ENCODE measurements at regions not wholly inside any gene's neighbourhood (a gene's known extent, or its start where the extent isn't known, plus 50 kb on each side); places are given as distances from the start of the nearest gene placed in this dataset.
"Not testable (repeated sequence)": the region's sequence is repeated elsewhere in the genome, so short reads cannot be mapped to it uniquely, and the experiment has no call there.

GRCh38 chr12:92061061-92061460 lies 84.6 kb downstream of the BTG1 start:
- no peak for DNase-seq (ENCODE audit: low read depth)

- DNase-seq (ENCODE audit: low read depth) = no peak
Observed at GRCh38 chr12:92059960-92060359, 85.7 kb downstream of the BTG1 start.

GRCh38 chr12:92058664-92059063 lies 87.0 kb downstream of the BTG1 start:
- DNase-seq (ENCODE audit: low read depth) = no peak

- DNase-seq (ENCODE audit: low read depth) = not testable (repeated sequence)
Observed at GRCh38 chr12:92056756-92057155, 88.9 kb downstream of the BTG1 start.

- no peak for DNase-seq (ENCODE audit: low read depth)
Observed at GRCh38 chr12:92056290-92056689, 89.4 kb downstream of the BTG1 start.

GRCh38 chr12:92055877-92056276 lies 89.8 kb downstream of the BTG1 start:
- DNase-seq (ENCODE audit: low read depth) = peak; percentile 15

GRCh38 chr12:92051441-92051840 lies 94.2 kb downstream of the BTG1 start:
- DNase-seq (ENCODE audit: low read depth) = no peak

GRCh38 chr12:92049403-92049802 lies 96.2 kb downstream of the BTG1 start:
- no peak for DNase-seq (ENCODE audit: low read depth)

GRCh38 chr12:92047393-92047826 lies 98.2 kb downstream of the BTG1 start:
- DNase-seq (ENCODE audit: low read depth) = no peak

- no peak for DNase-seq (ENCODE audit: low read depth)
Observed at GRCh38 chr12:92046557-92047392, 98.9 kb downstream of the BTG1 start.

GRCh38 chr12:92045852-92046251 lies 99.8 kb downstream of the BTG1 start:
- no peak for DNase-seq (ENCODE audit: low read depth)

GRCh38 chr12:92044435-92044834 lies 101.2 kb downstream of the BTG1 start:
- no peak for DNase-seq (ENCODE audit: low read depth)

GRCh38 chr12:92042791-92043531 lies 102.7 kb downstream of the BTG1 start:
- DNase-seq (ENCODE audit: low read depth) = no peak

GRCh38 chr12:92041742-92042141 lies 103.9 kb downstream of the BTG1 start:
- no peak for DNase-seq (ENCODE audit: low read depth)

GRCh38 chr12:92039046-92039445 lies 106.6 kb downstream of the BTG1 start:
- DNase-seq (ENCODE audit: low read depth) = no peak

- no peak for DNase-seq (ENCODE audit: low read depth)
Observed at GRCh38 chr12:92038476-92038875, 107.2 kb downstream of the BTG1 start.

GRCh38 chr12:92036771-92037453 lies 108.7 kb downstream of the BTG1 start:
- no peak for DNase-seq (ENCODE audit: low read depth)

- no peak for DNase-seq (ENCODE audit: low read depth)
Observed at GRCh38 chr12:92036061-92036620, 109.5 kb downstream of the BTG1 start.

GRCh38 chr12:92035477-92035876 lies 110.2 kb downstream of the BTG1 start:
- DNase-seq (ENCODE audit: low read depth) = no peak

- peak; percentile 10 for DNase-seq (ENCODE audit: low read depth)
Observed at GRCh38 chr12:92034858-92035401, 110.7 kb downstream of the BTG1 start.

- no peak for DNase-seq (ENCODE audit: low read depth)
Observed at GRCh38 chr12:92034083-92034482, 111.6 kb downstream of the BTG1 start.

GRCh38 chr12:92032965-92033364 lies 112.7 kb downstream of the BTG1 start:
- DNase-seq (ENCODE audit: low read depth) = no peak
